ENCODE measurements at regions not wholly inside any gene's neighbourhood (a gene's known extent, or its start where the extent isn't known, plus 50 kb on each side); places are given as distances from the start of the nearest gene placed in this dataset.

- intact Hi-C loops (cut with micrococcal nuclease), result no loop called here
Observed at GRCh38 chr3:81925385-81925784, 163.9 kb upstream of the GBE1 start.

GRCh38 chr3:81923038-81923437 is 161.6 kb upstream of the GBE1 start:
- intact Hi-C loops (cut with micrococcal nuclease), result no loop called here

- intact Hi-C loops (cut with micrococcal nuclease), result no loop called here
Observed at GRCh38 chr3:81922404-81922803, 161.0 kb upstream of the GBE1 start.

GRCh38 chr3:81920816-81921215 is 159.4 kb upstream of the GBE1 start:
- intact Hi-C loops (cut with micrococcal nuclease), result no loop called here

GRCh38 chr3:81916890-81917289 is 155.4 kb upstream of the GBE1 start:
- intact Hi-C loops (cut with micrococcal nuclease), result no loop called here

- intact Hi-C loops (cut with micrococcal nuclease), result no loop called here
Observed at GRCh38 chr3:81913886-81914663, 152.6 kb upstream of the GBE1 start.

GRCh38 chr3:81911221-81911620 is 149.8 kb upstream of the GBE1 start:
- intact Hi-C loops (cut with micrococcal nuclease), result no loop called here

GRCh38 chr3:81910244-81910852 is 148.9 kb upstream of the GBE1 start:
- intact Hi-C loops (cut with micrococcal nuclease), result no loop called here

- intact Hi-C loops (cut with micrococcal nuclease), result no loop called here
Observed at GRCh38 chr3:81909796-81910195, 148.4 kb upstream of the GBE1 start.

GRCh38 chr3:81908561-81908960 is 147.1 kb upstream of the GBE1 start:
- intact Hi-C loops (cut with micrococcal nuclease), result no loop called here

GRCh38 chr3:81898336-81898735 is 136.9 kb upstream of the GBE1 start:
- intact Hi-C loops (cut with micrococcal nuclease), result no loop called here

- intact Hi-C loops (cut with micrococcal nuclease), result no loop called here
Observed at GRCh38 chr3:81894598-81894997, 133.2 kb upstream of the GBE1 start.

GRCh38 chr3:81891055-81891895 is 129.8 kb upstream of the GBE1 start:
- intact Hi-C loops (cut with micrococcal nuclease), result no loop called here

- intact Hi-C loops (cut with micrococcal nuclease), result no loop called here
Observed at GRCh38 chr3:81888914-81889557, 127.6 kb upstream of the GBE1 start.

GRCh38 chr3:81887448-81887847 is 126.0 kb upstream of the GBE1 start:
- intact Hi-C loops (cut with micrococcal nuclease), result no loop called here

GRCh38 chr3:81886081-81886480 is 124.6 kb upstream of the GBE1 start:
- intact Hi-C loops (cut with micrococcal nuclease), result no loop called here

GRCh38 chr3:81884791-81885190 is 123.3 kb upstream of the GBE1 start:
- intact Hi-C loops (cut with micrococcal nuclease), result no loop called here

GRCh38 chr3:81876826-81877225 is 115.4 kb upstream of the GBE1 start:
- intact Hi-C loops (cut with micrococcal nuclease), result no loop called here

- intact Hi-C loops (cut with micrococcal nuclease), result no loop called here
Observed at GRCh38 chr3:81874738-81875137, 113.3 kb upstream of the GBE1 start.

GRCh38 chr3:81872566-81872965 is 111.1 kb upstream of the GBE1 start:
- intact Hi-C loops (cut with micrococcal nuclease), result no loop called here

- intact Hi-C loops (cut with micrococcal nuclease), result no loop called here
Observed at GRCh38 chr3:81871358-81872155, 110.1 kb upstream of the GBE1 start.

All from T-helper 2 cell treated with Interferon-gamma antibody and Interleukin-4, amounts not matched to agents 100 ng/mL and 5 ng/mL, for 36 hours (primary cell).